GM19372 (cell line): ENCODE measurements at regions not wholly inside any gene's neighbourhood (a gene's known extent, or its start where the extent isn't known, plus 50 kb on each side); places are given as distances from the start of the nearest gene placed in this dataset.
"Not testable (repeated sequence)": the region's sequence is repeated elsewhere in the genome, so short reads cannot be mapped to it uniquely, and the experiment has no call there.

ENCODE experiments used
- ATAC-seq: cut with Tn5 transposase; IDR thresholded peaks from one replicate; pipeline ENCODE4 v1.9.1; 2021; ENCODE audit warnings: mild to moderate bottlenecking, low read depth, moderate library complexity; ENCODE audit not compliant: unreplicated experiment

GRCh38 chr1:56286956-56287355, 292.4 kb downstream of the PLPP3 start:
- no peak for ATAC-seq

- ATAC-seq = no peak
Measured at GRCh38 chr1:56286506-56286905, 292.9 kb downstream of the PLPP3 start.

GRCh38 chr1:56285554-56286402, 293.6 kb downstream of the PLPP3 start:
- ATAC-seq = no peak

DNA sequence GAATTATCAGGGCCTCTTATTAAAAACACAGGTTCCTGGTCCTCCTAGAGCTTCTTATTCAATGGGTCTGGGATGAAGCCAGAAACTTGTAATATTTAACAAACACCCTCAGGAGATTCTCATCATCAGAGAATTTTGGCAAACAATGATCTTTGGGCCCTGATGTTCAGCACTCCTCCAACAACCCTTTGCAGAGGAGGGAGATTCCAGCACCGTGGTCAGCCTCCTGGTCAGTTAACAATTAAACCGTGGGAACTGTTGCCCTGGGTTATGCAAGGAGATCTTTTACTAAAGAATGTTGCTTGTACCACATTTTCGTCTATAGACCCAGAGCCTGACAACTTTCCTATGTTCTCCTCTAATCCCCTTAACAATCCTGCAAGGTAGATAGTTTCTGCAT, 294.4 kb downstream of the PLPP3 start:
- no peak for ATAC-seq

DNA sequence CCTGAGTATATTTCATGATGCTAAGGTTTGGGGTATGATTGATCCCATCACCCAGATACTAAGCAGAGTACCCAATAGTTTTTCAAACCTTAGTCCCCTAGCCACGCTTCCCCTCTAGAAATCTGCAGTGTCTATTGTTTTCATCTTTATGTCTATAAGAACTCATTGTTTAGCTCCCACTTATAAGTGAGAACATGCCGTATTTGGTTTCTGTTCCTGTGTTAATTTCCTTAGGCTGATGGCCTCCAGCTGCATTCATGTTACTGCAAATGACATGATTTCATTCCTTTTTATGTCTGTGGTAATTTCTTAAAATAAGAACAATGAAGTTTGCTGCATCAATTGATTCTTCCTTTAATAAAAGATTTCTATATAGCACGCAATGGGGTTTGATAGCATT, 301.3 kb downstream of the PLPP3 start:
- ATAC-seq = no peak

- ATAC-seq = no peak
Measured at GRCh38 chr1:56268519-56269140, 310.7 kb downstream of the PLPP3 start.

- ATAC-seq = no peak
Measured at GRCh38 chr1:56267611-56268010, 311.8 kb downstream of the PLPP3 start.

DNA sequence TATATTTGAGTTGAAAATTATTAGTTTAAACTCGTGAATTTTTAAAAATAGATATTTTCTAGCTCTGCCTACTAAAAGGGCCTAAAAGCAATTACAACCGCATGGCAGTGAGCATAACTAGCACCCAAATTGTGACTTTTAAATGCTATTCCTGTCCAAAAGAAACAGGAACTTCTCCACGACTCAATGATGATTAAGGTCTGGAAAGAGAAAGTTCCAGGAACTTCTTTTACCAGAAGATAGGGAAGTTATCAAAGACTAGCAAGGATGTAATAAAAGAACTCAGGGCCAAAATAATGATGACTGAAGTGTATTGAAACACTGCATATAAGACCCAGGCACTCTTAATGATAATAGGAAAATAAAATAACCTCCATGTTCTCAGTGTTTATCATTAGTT, 313.0 kb downstream of the PLPP3 start:
- ATAC-seq = no peak

DNA sequence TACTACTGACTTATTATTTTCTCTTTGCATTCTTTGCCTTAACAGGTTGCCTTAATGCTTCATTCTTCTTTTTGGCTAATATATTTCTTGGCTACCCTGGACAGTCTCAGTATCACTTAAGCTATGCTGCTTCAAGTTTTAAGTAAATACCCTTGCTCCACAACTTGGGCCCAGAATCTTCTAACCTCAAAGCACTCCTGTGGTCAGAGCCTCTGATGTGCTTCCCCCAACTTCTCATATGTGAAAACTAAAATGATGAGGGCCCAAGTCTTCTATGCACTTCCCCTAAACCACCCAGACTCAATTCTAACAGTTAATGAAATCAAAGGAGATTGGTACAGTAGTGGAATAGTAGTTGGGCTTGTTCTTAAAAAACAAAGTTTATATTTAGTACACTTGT, 314.1 kb downstream of the PLPP3 start:
- ATAC-seq = no peak

- no peak for ATAC-seq
Measured at GRCh38 chr1:56263908-56264307, 315.5 kb downstream of the PLPP3 start.

GRCh38 chr1:56258371-56258770, 321.0 kb downstream of the PLPP3 start:
- no peak for ATAC-seq

- ATAC-seq = no peak
Measured at GRCh38 chr1:56257726-56258125, 321.6 kb downstream of the PLPP3 start.

DNA sequence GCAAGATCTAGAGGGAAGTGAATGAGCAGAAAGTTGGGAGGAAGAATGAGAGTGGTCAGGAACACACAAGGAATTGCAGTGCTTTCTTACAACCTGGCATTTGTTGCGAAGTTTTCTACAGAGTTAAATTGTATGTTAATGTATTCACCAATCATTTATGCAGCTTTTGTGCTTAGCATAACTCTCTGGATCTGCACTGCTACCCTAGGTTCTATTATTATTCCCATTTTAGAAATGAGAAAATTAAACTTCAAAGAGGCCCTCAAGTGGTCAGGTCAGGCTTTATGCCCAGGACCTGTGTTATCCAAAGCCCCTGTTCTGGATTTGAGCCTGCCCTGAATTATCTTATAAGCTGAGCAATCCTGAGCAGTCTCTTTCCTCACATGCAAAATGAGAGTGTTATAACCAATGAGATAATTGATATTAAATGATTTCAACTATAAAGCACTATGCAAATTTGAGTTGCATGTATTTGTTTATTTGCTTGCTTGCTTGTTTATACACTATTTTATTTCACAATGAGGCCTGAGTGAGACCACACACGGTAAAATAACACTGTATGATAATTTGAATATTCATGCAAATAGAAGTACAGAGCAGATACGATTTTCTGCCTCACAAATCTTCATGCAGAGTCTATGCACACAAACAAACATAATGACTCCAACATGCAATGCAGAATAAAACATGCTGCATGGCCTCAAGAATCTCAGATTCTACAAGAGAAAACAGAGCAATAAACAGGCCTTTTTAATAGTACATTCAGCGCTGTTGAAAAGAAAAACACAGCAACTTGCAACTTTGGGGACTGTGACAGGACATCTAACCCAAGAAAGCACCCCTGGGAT, 323.0 kb downstream of the PLPP3 start:
- ATAC-seq = no peak

DNA sequence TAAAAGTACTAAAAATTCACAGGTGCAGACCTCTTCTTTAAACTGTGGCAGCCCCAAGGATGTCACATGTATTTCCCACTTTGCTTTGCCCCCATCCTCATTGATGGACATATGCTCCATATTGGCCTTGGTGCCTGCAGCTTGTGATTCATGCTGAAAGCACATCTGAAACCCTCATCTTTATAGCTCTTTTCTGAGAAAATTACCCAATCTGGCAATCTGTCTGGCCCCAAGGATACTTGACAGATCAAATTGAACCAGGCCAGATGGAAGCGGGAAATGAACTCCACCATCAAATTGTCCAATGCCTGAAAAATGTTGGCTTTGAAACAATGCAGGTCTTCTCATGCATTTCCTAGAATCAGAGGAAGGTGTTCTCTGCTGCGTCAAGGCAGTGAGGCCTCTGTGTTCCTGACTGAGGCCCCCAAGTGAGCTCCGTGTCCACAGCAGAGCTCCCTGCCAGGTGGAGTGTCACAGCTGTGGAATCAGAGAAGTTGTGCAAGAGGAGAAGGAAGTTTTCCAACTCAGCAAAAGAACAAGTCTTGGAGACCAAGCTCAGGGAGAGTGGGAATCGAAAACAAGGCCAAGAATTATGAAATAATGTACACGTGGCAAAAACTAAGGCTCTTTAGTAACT, 323.7 kb downstream of the PLPP3 start:
- no peak for ATAC-seq

DNA sequence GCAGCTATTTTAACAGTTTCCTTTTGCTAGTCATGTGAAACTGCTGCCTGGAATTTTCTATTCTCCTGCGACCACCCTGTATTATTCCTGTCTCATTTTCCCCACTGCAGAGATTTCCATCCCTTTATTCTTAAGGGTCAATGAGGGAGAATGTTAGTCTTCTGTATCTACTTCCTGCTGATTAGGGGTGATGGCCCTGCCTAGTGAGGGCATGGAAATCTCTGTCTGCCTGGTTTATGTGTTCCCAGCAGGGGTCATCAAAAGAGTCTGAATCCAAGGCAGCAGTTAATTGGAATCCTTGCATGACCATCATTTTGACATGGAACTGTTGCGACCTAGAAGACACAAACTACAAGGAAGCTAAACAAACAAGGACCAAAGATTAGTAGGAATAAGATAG, 325.2 kb downstream of the PLPP3 start:
- no peak for ATAC-seq

GRCh38 chr1:56250809-56251208, 328.6 kb downstream of the PLPP3 start:
- no peak for ATAC-seq

GRCh38 chr1:56249234-56249633, 330.1 kb downstream of the PLPP3 start:
- no peak for ATAC-seq

- no peak for ATAC-seq
Measured at GRCh38 chr1:56248138-56248537, 331.2 kb downstream of the PLPP3 start.

DNA sequence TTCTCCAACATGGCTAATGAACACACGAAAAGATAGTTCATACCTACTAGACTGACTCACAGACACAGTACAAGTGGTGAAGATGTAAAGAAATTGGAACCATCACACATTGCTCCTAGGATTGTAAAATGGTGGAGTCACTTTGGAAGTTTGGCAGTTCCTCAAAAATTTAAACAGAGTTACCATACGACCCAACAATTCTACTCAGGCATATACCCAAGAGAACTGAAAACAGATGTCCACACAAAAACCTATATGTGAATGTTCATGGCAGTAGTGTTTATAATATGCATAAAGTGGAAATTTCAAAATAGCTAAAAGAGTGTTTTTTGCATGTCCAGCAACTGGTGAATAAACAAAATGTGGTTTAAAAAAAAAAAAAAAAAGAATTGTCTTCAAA, 332.6 kb downstream of the PLPP3 start:
- ATAC-seq = not testable (repeated sequence)

DNA sequence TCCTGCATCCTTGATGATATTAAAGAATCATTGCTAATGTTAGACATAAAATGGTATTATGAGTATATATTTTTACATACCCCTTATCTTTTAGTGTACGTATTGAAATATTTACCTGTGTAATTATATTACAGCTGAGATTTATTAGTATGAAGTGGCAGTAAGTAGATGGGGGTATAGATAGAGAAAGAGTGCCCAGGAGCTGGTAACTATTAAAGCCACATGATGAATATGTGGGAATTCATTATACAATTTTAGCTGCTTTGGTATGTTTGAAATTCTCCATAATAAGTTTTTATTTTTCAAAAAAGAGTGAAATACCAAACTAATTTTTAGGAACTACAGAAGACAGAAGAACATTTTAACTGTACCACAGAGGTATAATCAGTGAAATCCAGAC, 339.0 kb downstream of the PLPP3 start:
- ATAC-seq = no peak
